Neural progenitor cell (in vitro differentiated cells): ENCODE measurements at regions not wholly inside any gene's neighbourhood (a gene's known extent, or its start where the extent isn't known, plus 50 kb on each side); places are given as distances from the start of the nearest gene placed in this dataset.
A peak's percentile ranks its signal among the peaks of the same experiment; 100 is the strongest.

Experiments used
- DNase-seq: peaks from one replicate; pipeline ENCODE4 v3.0.0-alpha.2; 2016; ENCODE audit warnings: low spot score
- H2AFZ ChIP-seq: fragments of 200-600 bp; sonication (generic); replicated peaks from 2 replicates; pipeline ENCODE4 v1.6.1; 2016; ENCODE audit warnings: antibody characterized with exemption
- H3F3A ChIP-seq: fragments of 200-600 bp; sonication (generic); 2 replicates; pipeline ENCODE4 v1.6.1; 2016; ENCODE audit warnings: antibody characterized with exemption, low read depth
- H3K27ac ChIP-seq: fragments of 200-600 bp; sonication (generic); 2 replicates; pipeline ENCODE4 v1.5.1; 2016; ENCODE audit warnings: mild to moderate bottlenecking
- H3K27me3 ChIP-seq: fragments of 200-600 bp; sonication (generic); 2 replicates; pipeline ENCODE4 v1.6.1; 2016; ENCODE audit warnings: mild to moderate bottlenecking, moderate library complexity
- H3K36me3 ChIP-seq: fragments of 200-600 bp; sonication (generic); 2 replicates; pipeline ENCODE4 v1.5.1; 2016
- H3K4me1 ChIP-seq: fragments of 200-600 bp; sonication (generic); 2 replicates; pipeline ENCODE4 v1.6.1; 2016; ENCODE audit warnings: mixed run types
- H3K4me2 ChIP-seq: fragments of 200-600 bp; sonication (generic); 2 replicates; pipeline ENCODE4 v1.6.1; 2016
- H3K4me3 ChIP-seq: fragments of 200-600 bp; sonication (generic); 2 replicates; pipeline ENCODE4 v1.5.1; 2016
- H3K79me2 ChIP-seq: fragments of 200-600 bp; sonication (generic); 2 replicates; pipeline ENCODE4 v1.6.1; 2016; ENCODE audit warnings: low read depth
- H3K9ac ChIP-seq: fragments of 200-600 bp; sonication (generic); 2 replicates; pipeline ENCODE4 v1.6.1; 2016
- H3K9me3 ChIP-seq: fragments of 200-600 bp; sonication (generic); 2 replicates; pipeline ENCODE4 v1.5.1; 2016; ENCODE audit warnings: low read depth
- H4K20me1 ChIP-seq: fragments of 200-600 bp; sonication (generic); 2 replicates; pipeline ENCODE4 v1.6.1; 2016; ENCODE audit warnings: low read depth
- H3K27ac Mint-ChIP-seq: 3 replicates; pipeline ENCODE4 v1.8.0; 2021; ENCODE audit warnings: mixed read lengths
- H3K27me3 Mint-ChIP-seq: 2 replicates; pipeline ENCODE4 v1.8.0; 2022; ENCODE audit warnings: low read depth, mild to moderate bottlenecking, inconsistent platforms, moderate library complexity, mixed read lengths; ENCODE audit not compliant: insufficient read depth
- H3K36me3 Mint-ChIP-seq: 3 replicates; pipeline ENCODE4 v1.8.0; 2021; ENCODE audit warnings: mixed read lengths
- H3K4me1 Mint-ChIP-seq: 3 replicates; pipeline ENCODE4 v1.8.0; 2021; ENCODE audit warnings: mixed read lengths
- H3K4me3 Mint-ChIP-seq: 3 replicates; pipeline ENCODE4 v1.8.0; 2021; ENCODE audit warnings: mild to moderate bottlenecking, moderate library complexity, mixed read lengths
- H3K9me3 Mint-ChIP-seq: 3 replicates; pipeline ENCODE4 v1.8.0; 2020; ENCODE audit warnings: mixed read lengths
- EZH2 ChIP-seq: fragments of 200-600 bp; sonication (generic); IDR thresholded peaks from 2 replicates; pipeline ENCODE4 v1.6.1; 2017; ENCODE audit warnings: antibody characterized with exemption, mild to moderate bottlenecking, moderate library complexity
- EZH2phosphoT487 ChIP-seq: fragments of 200-600 bp; sonication (generic); IDR thresholded peaks from 2 replicates; pipeline ENCODE4 v1.6.1; 2017; ENCODE audit warnings: antibody characterized with exemption
- TF ChIP-seq, protein P1 (sequence below): fragments of 200-600 bp; sonication (generic); IDR thresholded peaks from 2 replicates; pipeline ENCODE4 v1.5.1; 2017; ENCODE audit warnings: antibody characterized with exemption, mild to moderate bottlenecking

GRCh38 chr5:103923616-103924168, 361.1 kb upstream of the NUDT12 start:
- no peaks in the 10 kb centered on the region for H3K27me3 ChIP-seq
- no peak overlapping the region for H3K27ac Mint-ChIP-seq
- no peak overlapping the region for H3K27ac ChIP-seq
- TF ChIP-seq EZH2phosphoT487 = no peak
- no peak for TF ChIP-seq EZH2
- TF ChIP-seq, protein P1, sequence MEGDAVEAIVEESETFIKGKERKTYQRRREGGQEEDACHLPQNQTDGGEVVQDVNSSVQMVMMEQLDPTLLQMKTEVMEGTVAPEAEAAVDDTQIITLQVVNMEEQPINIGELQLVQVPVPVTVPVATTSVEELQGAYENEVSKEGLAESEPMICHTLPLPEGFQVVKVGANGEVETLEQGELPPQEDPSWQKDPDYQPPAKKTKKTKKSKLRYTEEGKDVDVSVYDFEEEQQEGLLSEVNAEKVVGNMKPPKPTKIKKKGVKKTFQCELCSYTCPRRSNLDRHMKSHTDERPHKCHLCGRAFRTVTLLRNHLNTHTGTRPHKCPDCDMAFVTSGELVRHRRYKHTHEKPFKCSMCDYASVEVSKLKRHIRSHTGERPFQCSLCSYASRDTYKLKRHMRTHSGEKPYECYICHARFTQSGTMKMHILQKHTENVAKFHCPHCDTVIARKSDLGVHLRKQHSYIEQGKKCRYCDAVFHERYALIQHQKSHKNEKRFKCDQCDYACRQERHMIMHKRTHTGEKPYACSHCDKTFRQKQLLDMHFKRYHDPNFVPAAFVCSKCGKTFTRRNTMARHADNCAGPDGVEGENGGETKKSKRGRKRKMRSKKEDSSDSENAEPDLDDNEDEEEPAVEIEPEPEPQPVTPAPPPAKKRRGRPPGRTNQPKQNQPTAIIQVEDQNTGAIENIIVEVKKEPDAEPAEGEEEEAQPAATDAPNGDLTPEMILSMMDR = no peak
- H3K79me2 ChIP-seq = no peaks in the 10 kb centered on the region
- H3K9me3 ChIP-seq = no peaks in the 10 kb centered on the region
- no peak overlapping the region for H3K4me3 ChIP-seq
- no peak overlapping the region for H3K9ac ChIP-seq
- H3K9me3 Mint-ChIP-seq = no peaks in the 10 kb centered on the region
- peaks cover 2% of the 10 kb centered on the region for H3K27me3 Mint-ChIP-seq
- H3K36me3 Mint-ChIP-seq = no peaks in the 10 kb centered on the region
- peaks cover 23% of the 10 kb centered on the region for H3K4me1 ChIP-seq
- DNase-seq = peak; percentile 8
- peaks cover 26% of the 10 kb centered on the region for H3K4me1 Mint-ChIP-seq
- no peaks in the 10 kb centered on the region for H4K20me1 ChIP-seq
- H2AFZ ChIP-seq = no peak overlapping the region
- no peak overlapping the region for H3K4me3 Mint-ChIP-seq
- no peak overlapping the region for H3K4me2 ChIP-seq
- no peaks in the 10 kb centered on the region for H3K36me3 ChIP-seq
- H3F3A ChIP-seq = peaks cover 10% of the 10 kb centered on the region

GRCh38 chr5:103919506-103919905, 356.9 kb upstream of the NUDT12 start:
- Mint-ChIP-seq H3K4me1 (peaks cover 47% of the 10 kb centered on the region), H3K27ac (peak overlapping the region; percentile 84), H3K27me3 (no peaks in the 10 kb centered on the region), H3K36me3 (no peaks in the 10 kb centered on the region), H3K9me3 (no peaks in the 10 kb centered on the region), H3K4me3 (no peak overlapping the region)
- Histone ChIP-seq H4K20me1 (no peaks in the 10 kb centered on the region), H3K9me3 (no peaks in the 10 kb centered on the region), H3K27me3 (no peaks in the 10 kb centered on the region), H3K4me1 (peaks cover 34% of the 10 kb centered on the region), H3K27ac (peak overlapping the region; percentile 99), H3K4me2 (peak overlapping the region; percentile 59), H3K36me3 (no peaks in the 10 kb centered on the region), H3K4me3 (no peak overlapping the region), H3K79me2 (no peaks in the 10 kb centered on the region), H2AFZ (peak overlapping the region; percentile 70), H3K9ac (no peak overlapping the region), H3F3A (peaks cover 11% of the 10 kb centered on the region)
- no peak for DNase-seq
- TF ChIP-seq, protein P1 = no peak

GRCh38 chr5:103918668-103919367, 356.2 kb upstream of the NUDT12 start:
- peak overlapping the region; percentile 99 for H3K27ac ChIP-seq
- H3K4me3 ChIP-seq = no peak overlapping the region
- Mint-ChIP-seq H3K4me1 (peaks cover 42% of the 10 kb centered on the region), H3K4me3 (no peak overlapping the region), H3K36me3 (no peaks in the 10 kb centered on the region), H3K9me3 (no peaks in the 10 kb centered on the region), H3K27ac (peak overlapping the region; percentile 84), H3K27me3 (no peaks in the 10 kb centered on the region)
- H3K27me3 ChIP-seq = no peaks in the 10 kb centered on the region
- peak; percentile 68 for DNase-seq
- no peak overlapping the region for H3K9ac ChIP-seq
- H3K4me1 ChIP-seq = peaks cover 28% of the 10 kb centered on the region
- H3K79me2 ChIP-seq = no peaks in the 10 kb centered on the region
- peak overlapping the region; percentile 70 for H2AFZ ChIP-seq
- TF ChIP-seq EZH2 (no peak), EZH2phosphoT487 (no peak)
- TF ChIP-seq, protein P1 = no peak
- H3F3A ChIP-seq = peaks cover 11% of the 10 kb centered on the region
- H3K36me3 ChIP-seq = no peaks in the 10 kb centered on the region
- peak overlapping the region; percentile 59 for H3K4me2 ChIP-seq
- H3K9me3 ChIP-seq = no peaks in the 10 kb centered on the region
- H4K20me1 ChIP-seq = no peaks in the 10 kb centered on the region
